Activated CD8-positive, alpha-beta memory T cell treated with anti-CD3 and anti-CD28 coated beads for 36 hours (primary cell): ENCODE measurements at regions not wholly inside any gene's neighbourhood (a gene's known extent, or its start where the extent isn't known, plus 50 kb on each side); places are given as distances from the start of the nearest gene placed in this dataset.

Source experiments
- CTCF ChIA-PET: fragments of 350-600 bp; sonication (Branson Sonifier 250); formaldehyde crosslinking; loops from one replicate; lab custom pipeline; 2021; ENCODE audit warnings: antibody characterized with exemption; lab: Charles Lee
- POLR2A ChIA-PET: fragments of 350-600 bp; sonication (Branson Sonifier 250); formaldehyde crosslinking; loops from one replicate; lab custom pipeline; 2021; ENCODE audit warnings: antibody characterized with exemption; lab: Charles Lee

DNA sequence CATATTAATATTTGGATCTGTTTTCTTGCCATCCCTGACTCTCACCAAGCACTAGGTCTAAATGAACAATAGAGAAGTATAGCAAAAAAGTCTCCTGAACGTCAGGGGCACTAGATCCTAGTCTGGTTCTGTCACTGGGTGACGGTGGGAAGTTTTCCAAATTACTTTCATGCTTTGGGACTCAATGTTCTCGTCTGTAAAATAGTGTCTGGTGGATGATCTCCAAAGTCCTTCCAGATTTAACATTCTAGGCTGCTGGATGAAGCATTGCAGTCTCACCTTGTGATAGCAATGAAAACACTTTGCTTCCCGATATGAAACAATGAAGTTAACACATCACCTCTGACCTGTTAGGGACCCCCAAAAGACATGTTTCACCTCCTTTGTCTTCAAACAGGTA lies 199.3 kb downstream of the SEC61B start:
- POLR2A ChIA-PET = no interaction called here

DNA sequence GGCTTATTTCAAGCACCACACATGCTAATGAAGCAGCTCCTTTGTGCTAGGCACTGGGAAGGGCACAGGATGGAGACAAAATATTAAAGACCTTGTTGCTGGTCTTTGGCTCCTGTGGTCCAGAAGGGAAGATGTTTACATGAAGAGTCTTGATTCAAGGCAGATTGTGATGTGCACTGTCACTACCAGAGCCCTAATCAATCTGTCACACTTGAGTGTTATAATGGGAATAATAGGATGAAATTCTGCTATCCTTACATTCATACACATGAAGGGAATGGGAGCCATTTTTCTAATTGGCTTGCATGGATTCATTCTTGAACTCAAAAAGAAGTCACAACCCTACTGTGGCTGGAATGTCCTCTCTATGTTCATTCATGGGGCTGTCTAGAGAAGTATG lies 203.0 kb downstream of the SEC61B start:
- ChIA-PET CTCF (no interaction called here), POLR2A (no interaction called here)

More for the DNA sequence above, 199.3 kb downstream of the SEC61B start:
- CTCF ChIA-PET = no interaction called here

DNA sequence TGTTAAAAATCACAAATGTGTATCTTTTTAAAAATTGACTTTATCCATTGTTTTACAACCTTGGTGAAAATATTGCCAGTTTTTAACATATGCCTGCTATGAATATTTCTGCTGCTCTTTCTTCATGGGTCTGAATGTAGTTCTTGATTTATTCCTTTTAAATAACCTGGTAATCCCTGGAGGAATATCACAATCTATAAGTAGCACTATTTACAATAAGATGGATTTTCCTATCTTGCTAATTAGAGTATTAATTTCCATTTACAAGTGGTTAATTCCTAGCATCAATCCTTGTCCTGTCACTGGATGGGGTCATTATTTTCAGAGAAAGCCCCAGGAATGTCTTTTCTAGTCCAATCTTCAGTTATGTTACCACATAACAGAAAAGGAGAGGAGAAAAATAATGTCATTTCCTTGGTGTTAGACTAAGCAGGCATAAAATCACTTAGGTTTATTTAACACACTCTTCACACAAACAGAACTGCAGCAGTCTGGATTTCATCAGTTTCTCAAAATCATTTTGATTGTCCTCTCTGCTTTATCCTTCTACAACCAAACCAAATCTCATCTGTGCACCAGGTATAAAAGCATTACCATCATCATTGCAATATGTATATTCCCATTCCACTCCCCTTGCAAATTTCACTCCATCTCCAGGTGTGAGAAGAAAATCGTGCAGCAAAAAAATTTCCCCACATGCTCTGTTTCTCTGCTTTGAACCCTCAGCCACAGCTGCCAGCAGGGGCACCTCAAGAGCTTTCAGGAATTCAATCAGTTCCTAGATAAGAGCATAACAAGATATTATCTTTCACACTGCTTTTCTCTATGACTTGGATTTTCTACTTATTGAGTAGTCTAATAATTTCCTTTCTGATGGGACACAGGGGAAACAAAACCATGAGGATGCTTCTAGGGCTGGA lies 204.1 kb downstream of the SEC61B start:
- POLR2A ChIA-PET = no interaction called here
- CTCF ChIA-PET = no interaction called here

DNA sequence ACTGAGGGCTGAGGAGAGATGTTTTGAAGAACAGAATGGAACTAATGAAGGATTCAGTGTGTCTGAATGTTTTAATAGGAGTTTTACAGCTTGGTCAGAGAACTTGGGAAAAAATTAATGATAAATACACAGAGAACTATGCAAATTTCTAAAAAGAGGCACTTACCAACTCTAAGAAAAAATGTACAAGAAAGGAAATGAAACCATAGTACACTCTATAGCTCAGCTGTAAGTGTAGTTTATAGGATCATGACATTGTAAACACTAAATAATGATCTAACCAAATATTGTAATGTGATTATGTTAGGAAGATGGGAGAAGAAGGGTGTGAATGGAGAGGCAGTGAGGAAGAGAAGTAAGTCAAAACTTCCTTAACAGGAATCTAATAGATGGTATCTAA lies 205.2 kb downstream of the SEC61B start:
- ChIA-PET CTCF (no interaction called here), POLR2A (no interaction called here)

DNA sequence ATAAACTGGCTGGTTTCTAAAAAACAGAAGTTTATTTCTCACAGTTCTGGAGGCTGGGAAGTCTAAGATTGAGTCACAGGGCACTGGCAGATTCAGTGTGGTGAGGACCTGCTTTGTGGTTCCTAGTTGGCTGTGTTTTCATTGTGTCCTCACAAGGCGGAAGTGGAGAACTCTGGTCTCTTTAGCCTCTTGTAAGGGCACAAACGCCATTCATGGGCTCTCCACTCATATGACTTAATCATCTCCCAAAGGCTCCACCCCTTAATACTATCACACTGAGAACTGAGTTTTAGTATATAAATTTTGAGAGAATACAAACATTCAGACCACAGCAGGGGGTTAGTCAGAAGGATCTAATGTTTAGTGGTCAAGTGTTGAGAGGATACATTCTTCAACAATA lies 208.2 kb downstream of the SEC61B start:
- ChIA-PET POLR2A (no interaction called here), CTCF (no interaction called here)

DNA sequence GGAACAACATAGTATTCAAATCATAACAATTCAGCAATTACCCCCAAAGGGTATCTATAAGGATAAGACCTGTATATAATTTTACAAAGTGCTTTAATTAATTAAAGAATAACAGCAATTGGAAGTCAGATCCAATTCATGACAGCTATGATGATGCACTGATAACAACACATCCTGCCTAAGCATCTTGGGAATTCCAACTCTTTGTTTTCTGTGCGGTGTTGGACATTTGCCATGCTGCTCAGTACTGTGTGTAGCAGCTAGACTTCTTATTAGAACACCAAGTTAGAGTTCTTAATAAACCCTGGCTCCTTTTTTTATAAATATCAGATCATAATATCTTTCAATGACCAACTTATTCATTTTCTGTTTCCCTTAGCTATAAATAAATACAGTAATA lies 209.0 kb downstream of the SEC61B start:
- POLR2A ChIA-PET = no interaction called here
- CTCF ChIA-PET = no interaction called here

DNA sequence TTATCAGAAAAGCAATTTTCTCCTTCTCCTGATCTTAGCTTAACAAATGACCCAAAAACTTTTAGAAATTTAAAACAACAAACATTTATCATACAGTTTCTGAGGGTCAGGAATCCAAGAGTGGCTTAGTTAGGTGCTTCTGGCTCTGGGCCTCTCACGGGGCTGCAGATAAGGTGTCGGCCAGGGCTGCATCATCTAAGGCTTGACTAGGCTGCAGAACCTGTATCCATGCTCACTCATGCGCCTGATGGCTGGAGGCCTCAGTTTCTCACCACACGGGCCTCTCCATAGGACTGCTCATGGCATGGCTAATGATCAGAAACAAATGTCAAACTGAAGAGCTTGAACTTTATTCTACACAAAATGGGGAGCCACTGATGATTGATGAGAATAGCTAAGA lies 210.0 kb downstream of the SEC61B start:
- CTCF ChIA-PET = no interaction called here
- POLR2A ChIA-PET = no interaction called here

DNA sequence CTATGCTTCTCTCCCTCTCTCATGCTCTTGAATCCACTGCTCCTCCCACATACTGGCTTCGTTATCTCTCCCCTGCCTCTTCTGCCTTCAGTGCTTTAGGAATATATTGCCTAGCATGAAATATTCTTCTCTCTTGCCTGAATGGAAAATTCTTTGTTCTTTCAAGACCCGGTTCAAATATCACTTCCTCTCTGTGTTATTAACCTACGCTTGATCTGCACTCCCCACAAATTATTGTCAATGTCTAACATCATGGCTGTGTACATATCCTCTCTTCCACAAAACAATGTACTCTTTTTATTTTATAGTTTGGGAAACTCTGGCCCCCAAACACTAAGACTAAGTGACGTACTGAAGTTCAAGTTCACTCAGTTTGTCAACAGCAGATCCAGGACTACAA lies 211.0 kb downstream of the SEC61B start:
- ChIA-PET POLR2A (no interaction called here), CTCF (no interaction called here)

DNA sequence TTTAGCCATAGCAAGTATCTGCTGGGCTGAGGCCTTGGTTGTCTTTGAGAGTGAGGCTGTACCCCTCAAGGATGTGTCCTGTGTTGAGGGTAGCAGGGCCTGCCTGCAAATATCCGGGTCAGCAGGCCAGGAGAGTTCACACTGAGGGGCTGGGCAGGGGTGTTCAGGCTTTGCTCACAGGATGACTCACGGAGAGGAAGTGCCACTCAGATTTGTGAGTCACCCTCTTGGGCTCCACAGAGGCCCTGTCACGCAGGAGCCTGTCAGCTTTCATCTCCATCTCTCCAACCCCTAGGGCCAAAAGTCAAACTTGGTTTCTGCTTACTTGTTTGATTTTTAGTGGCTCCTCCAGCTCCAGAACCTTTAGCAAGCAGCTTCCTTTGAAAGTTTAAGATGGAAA lies 211.5 kb downstream of the SEC61B start:
- ChIA-PET POLR2A (no interaction called here), CTCF (no interaction called here)

DNA sequence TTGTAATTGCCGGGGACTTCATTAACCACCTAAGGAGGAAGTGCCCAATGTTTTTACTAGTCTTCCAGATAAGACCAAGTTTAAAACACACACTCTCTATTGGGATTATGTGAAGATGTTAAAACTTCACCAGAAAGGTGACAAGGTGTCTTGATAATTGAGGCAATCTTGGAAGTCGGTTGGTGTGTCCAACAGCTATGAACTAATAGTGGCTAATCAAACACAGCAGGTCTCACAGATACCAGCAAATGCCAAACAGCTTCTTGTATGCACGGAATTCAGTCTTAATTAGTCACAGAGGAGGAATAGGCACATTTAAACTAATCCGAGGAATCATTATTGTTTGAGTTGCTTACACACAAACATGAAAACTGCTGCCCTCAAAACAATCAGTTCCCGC lies 214.5 kb downstream of the SEC61B start:
- POLR2A ChIA-PET = no interaction called here

DNA sequence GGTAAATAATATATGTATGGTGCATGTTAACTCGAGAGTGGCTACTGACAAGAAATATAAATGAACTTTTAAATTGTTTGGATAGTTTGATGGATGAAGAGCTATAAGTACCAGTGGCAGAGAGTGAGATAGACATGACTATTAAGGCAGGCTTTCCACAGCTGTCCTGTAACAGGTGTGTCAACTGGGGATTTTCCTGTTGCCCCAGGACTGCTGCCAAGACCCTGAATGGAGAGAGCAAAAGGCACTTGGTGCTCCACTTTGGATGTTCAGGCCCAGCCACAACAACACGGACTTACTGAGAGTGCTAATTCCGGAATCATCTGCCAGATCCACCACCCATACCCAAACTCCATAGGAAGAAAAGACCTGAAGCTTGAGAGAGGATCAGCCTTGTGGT lies 215.1 kb downstream of the SEC61B start:
- CTCF ChIA-PET = no interaction called here

More for the DNA sequence above, 214.5 kb downstream of the SEC61B start:
- CTCF ChIA-PET = no interaction called here

DNA sequence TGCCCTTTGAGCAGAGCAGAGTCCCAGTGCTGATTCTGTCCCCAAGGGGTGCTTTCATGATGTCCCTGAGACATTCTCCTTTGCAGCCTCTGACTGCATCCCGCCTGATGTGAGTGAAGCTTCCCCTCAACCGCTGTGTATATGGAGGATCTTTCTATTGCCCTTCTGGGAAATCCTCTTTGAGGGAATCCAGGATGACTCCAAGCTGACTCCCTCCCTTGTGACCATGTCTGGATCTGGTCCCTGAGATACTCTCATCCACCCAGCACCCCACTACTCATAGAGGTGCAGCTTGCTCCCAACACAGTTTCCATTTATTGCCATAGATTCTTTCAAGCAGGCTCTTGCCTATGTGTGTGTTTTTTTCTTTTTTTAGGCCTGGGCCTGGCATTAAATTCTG lies 216.5 kb downstream of the SEC61B start:
- ChIA-PET POLR2A (no interaction called here), CTCF (no interaction called here)

More for the DNA sequence above, 215.1 kb downstream of the SEC61B start:
- POLR2A ChIA-PET = no interaction called here

DNA sequence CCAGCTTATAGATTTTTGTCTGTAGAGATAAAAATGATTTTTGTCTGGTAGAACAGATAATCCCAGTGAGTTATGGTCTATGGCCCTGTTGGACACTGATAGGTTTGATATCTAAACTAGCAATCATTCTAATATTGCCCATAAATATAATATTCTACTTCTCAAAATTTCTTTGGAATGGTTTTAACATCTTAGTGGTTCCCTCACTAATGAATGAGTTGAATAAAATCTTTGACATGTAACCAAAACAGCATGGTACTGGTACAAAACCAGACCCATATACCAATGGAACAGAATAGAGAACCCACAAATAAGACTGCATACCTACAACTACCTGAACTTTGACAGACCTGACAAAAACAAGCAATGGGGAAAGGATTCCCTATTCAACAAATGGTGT lies 219.7 kb downstream of the SEC61B start:
- POLR2A ChIA-PET = no interaction called here
- CTCF ChIA-PET = no interaction called here

DNA sequence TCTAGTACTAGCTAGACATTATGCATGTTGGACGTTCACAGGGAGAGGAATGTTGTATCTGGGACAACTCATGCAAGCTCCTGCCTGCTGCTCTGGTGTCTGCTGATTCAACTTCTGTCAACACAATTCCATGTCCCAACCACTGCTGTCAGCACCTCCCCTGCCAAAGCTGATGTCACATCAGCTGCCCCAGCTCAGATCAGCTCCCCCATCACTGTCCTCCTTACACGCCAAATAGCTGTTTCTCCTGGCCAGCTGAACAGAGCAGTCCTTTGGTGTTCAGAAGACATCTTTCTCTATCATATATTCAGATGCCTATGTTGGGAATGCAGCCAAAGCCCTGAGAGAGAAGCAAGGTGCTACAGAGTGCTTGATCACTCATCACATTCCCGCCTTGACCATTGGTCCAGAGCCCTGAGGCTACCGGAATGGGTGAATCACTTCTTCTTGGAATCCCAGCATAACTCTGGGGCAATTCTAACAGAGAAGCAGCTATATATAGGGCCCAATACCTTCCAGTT lies 223.3 kb downstream of the SEC61B start:
- CTCF ChIA-PET = no interaction called here

DNA sequence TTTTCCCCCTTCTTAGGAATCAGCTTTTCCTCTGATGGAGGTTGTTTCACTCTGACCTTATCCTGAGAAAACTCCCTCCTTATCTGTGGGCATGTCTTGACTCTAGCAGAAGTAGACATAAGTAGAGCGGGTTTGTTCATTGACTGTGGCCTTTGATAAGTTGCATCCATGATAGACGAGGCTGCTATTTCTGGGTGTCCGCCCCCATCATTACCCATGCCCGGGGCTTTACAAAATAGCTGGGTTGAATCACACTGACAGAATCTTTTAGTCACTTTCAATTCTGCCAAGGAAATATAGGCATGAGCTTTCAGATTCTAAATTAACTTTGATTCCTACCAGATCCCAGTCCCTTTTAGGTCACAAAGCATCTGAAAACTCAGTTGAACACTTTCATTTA lies 223.8 kb downstream of the SEC61B start:
- POLR2A ChIA-PET = interaction anchor here (0.7 kb wide), 1 partner anchor 149 kb away, joined by 3 read pairs; no protein-coding TSS in a partner anchor

More for the DNA sequence above, 223.3 kb downstream of the SEC61B start:
- POLR2A ChIA-PET = interaction anchor here (0.7 kb wide), 1 partner anchor 148 kb away, joined by 3 read pairs; no protein-coding TSS in a partner anchor

DNA sequence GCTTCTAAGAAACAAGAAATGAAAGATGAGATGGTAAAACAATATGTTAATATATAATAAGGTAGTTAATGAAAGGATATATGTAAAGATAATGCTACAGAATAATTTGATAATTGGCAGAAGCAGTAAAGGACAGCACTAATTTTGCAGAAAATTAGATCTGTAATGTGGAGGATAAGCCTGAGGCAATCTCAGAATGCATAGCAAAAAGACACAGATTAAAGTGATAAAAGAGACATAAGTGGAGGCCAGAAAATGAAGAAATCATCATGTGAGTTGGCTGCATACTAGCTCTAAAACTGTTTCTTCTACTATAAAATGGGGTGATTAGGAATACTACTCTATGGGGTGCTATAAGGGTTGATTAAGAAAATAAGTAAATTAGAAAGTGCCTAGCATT lies 225.9 kb downstream of the SEC61B start:
- ChIA-PET POLR2A (no interaction called here), CTCF (no interaction called here)

More for the DNA sequence above, 223.8 kb downstream of the SEC61B start:
- CTCF ChIA-PET = no interaction called here

DNA sequence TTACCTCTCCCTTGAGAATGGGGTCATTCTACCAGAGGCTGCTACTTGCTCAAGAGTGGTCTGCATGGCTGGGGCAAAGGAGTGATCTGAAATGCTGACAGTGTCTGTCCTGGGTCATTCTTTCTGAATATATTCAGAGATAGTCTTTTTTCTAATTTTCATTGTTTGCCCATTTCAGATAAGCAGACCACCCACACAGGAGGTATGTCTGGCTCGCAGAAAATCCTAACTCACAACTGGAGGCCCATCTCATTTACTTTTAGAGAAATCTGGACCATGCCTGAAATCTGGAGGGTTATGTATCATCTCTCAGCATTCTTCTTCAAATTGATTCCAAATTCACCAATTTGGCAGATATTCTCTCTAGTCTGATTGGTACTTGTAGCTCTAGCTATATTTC lies 227.6 kb downstream of the SEC61B start:
- POLR2A ChIA-PET = no interaction called here
- CTCF ChIA-PET = no interaction called here

DNA sequence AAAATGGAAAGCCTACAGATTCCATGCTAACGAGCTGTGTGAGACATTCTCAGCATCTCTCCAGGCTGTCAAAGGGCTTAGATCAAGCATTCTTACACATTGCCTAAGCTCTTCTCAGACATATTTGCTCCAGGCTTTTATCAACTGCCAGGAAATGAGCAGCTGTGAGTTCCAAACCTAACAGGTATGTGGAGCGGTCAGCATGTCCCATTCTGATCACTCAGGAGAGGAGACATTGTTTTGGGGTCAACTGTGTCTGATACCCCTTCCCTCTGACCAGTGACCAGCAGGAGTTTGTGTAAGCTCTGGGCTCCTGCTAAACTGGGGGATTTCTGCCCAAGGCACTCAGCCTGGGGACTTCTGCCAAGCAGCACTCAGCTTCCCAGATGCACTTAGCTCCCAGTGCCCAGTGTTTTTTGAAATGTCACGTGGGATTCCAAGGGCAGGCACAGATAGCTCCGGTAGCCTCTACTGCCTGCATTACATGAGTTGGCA lies 229.1 kb downstream of the SEC61B start:
- CTCF ChIA-PET = no interaction called here
- POLR2A ChIA-PET = no interaction called here

DNA sequence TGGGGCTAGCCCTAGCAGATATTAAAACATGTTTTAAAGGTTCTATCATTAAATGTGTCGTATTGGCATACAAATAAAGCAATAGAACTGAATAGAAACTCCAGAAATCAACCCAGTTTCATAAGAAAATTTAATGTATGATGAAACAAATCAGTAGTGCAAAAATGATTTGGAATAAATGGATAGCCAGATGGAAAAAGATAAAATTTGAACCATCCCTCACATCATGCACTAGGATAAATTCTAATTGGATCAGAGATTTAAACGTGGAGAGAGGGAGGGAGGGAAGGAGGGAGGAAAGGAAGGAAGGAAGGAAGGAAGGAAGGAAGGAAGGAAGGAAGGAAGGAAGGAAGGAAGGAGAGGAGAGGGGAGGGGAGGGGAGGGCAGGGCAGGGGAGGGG lies 235.3 kb downstream of the SEC61B start:
- CTCF ChIA-PET = no interaction called here
- POLR2A ChIA-PET = no interaction called here

DNA sequence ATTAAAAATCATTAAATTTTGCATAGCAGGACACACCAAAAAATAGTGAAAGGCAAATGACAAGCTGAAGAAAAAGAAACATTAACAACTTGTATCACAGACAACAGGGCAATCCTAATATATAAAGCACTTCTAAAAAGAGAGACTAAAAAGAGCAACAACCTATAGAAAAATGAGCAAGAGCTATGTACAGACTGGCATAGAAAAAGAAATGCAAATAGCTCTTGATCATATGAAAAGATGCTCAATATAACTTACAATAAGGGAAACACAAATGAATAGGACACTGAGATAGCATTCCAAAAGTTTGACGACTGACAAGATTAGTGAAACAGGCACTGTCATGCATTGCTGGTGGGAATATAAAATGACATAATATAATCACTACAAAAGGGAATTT lies 235.9 kb downstream of the SEC61B start:
- ChIA-PET POLR2A (no interaction called here), CTCF (no interaction called here)

DNA sequence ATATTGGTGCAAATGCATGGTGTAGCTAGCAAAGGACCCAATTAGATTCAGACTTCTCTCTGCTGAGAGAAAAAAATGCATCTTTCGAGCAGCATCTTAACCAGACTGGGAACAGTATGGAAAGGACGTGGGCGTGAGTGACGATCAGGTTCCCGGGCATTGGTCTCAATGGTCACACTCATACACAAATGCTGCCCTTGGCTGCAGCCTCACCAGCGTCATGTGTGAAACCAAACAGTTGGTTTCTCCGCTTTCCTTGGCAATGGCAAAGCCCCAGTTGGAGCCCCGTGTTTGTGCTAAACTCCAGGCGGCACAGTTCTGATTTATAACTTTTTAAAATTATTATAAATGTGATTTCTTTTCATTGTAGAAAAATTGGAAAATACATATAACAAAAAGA lies 237.8 kb downstream of the SEC61B start:
- ChIA-PET CTCF (interaction anchor here (0.6 kb wide), 1 partner anchor 191 kb away, joined by 4 read pairs; no protein-coding TSS in a partner anchor), POLR2A (no interaction called here)
